HepG2 (cell line): ENCODE measurements at regions not wholly inside any gene's neighbourhood (a gene's known extent, or its start where the extent isn't known, plus 50 kb on each side); places are given as distances from the start of the nearest gene placed in this dataset.

Experiments used
- ATAC-seq: fragments of 200-7000 bp; cut with Tn5 transposase; 3 replicates; pipeline ENCODE4 v1.9.1; 2020; ENCODE audit warnings: mild to moderate bottlenecking, moderate library complexity
- BruUV-seq: library from RNA; stranded (reverse); fragments of 400-500 nt; replicated peaks from 2 replicates; lab custom pipeline; 2021; lab: Mats Ljungman, UMichigan
- CTCF ChIA-PET: fragments of 300-600 bp; formaldehyde crosslinking; extraction: SDS; loops from one replicate; lab custom pipeline; 2021; ENCODE audit warnings: low total read pairs, inconsistent platforms, low intra/inter-chr PET ratio; lab: Yijun Ruan, JAX
- POLR2A ChIA-PET: fragments of 350-600 bp; sonication (Branson Sonifier 250); formaldehyde crosslinking; loops from one replicate; lab custom pipeline; 2020; ENCODE audit warnings: antibody characterized with exemption, inconsistent platforms; lab: Yijun Ruan, JAX
- DNase-seq: peaks from one replicate; pipeline ENCODE4 v3.0.0-alpha.2; 2015; ENCODE audit warnings: low spot score
- FAIRE-seq: peaks from 3 replicates; lab custom pipeline; 2011; peaks lifted over from hg19 to GRCh38; lab: Jason Lieb, UNC
- H2AFZ ChIP-seq: one replicate; pipeline ENCODE4 v1.6.1; 2011; ENCODE audit warnings: low read length, inconsistent platforms
- H3K27ac ChIP-seq: fragments of 300-600 bp; 3 replicates; pipeline ENCODE4 v1.8.0; 2011; ENCODE audit warnings: mixed run types, mild to moderate bottlenecking, mixed read lengths, low read length, inconsistent platforms; ENCODE audit not compliant: insufficient read depth; ENCODE audit errors: extremely low read length
- H3K27me3 ChIP-seq, 2 experiments: fragments of 200-600 bp in 1 of 2; 2 replicates in 1 of 2; 3 replicates in 1 of 2; pipeline versions ENCODE4 v1.6.0 to v1.8.0; 2011; ENCODE audit warnings: low read length in 2 of 2, mild to moderate bottlenecking in 2 of 2, moderate library complexity in 2 of 2, inconsistent platforms in 1 of 2; ENCODE audit not compliant: insufficient read depth in 2 of 2, control insufficient read depth in 1 of 2
- H3K36me3 ChIP-seq, 2 experiments: fragments of 200-600 bp in 1 of 2; replicated peaks in 1 of 2; 2 replicates in 1 of 2; 3 replicates in 1 of 2; pipeline versions ENCODE4 v1.5.1 to v1.8.0; 2011; ENCODE audit warnings: low read length in 2 of 2, inconsistent platforms in 1 of 2; ENCODE audit not compliant: insufficient read depth in 2 of 2, control insufficient read depth in 1 of 2
- H3K4me1 ChIP-seq: 2 replicates; pipeline ENCODE4 v1.5.1; 2012; ENCODE audit warnings: low read length, inconsistent platforms; ENCODE audit not compliant: insufficient read depth
- H3K4me2 ChIP-seq: 2 replicates; pipeline ENCODE4 v1.6.0; 2011; ENCODE audit warnings: low read depth, low read length, inconsistent platforms
- H3K4me3 ChIP-seq, 3 experiments: fragments of 200-600 bp in 1 of 3; sonication (generic), shearing (Covaris generic) in 1 of 3; replicated peaks in 1 of 3; 2 replicates each; pipeline ENCODE4 v1.5.1; 2011 to 2016; ENCODE audit warnings: low read length in 3 of 3, inconsistent platforms in 2 of 3, low read depth in 2 of 3, mild to moderate bottlenecking in 2 of 3, control low read depth in 1 of 3, mixed read lengths in 1 of 3; ENCODE audit not compliant: insufficient read depth in 1 of 3
- H3K79me2 ChIP-seq: one replicate; pipeline ENCODE4 v1.6.1; 2011; ENCODE audit warnings: low read length, inconsistent platforms; ENCODE audit not compliant: insufficient read depth
- H3K9ac ChIP-seq: 2 replicates; pipeline ENCODE4 v1.6.0; 2011; ENCODE audit warnings: mild to moderate bottlenecking, low read depth, low read length, inconsistent platforms; ENCODE audit not compliant: insufficient read depth
- H3K9me3 ChIP-seq: 2 replicates; pipeline ENCODE4 v1.5.1; 2012; ENCODE audit warnings: mild to moderate bottlenecking, low read length
- H4K20me1 ChIP-seq: 2 replicates; pipeline ENCODE4 v1.6.0; 2011; ENCODE audit warnings: inconsistent platforms, mild to moderate bottlenecking, low read length, moderate library complexity; ENCODE audit not compliant: insufficient read depth
- CREB1 ChIP-seq, 2 experiments: fragments of 450-650 bp in 1 of 2; IDR thresholded peaks; 2 replicates each; pipeline ENCODE4 v1.6.1; 2016 to 2017; ENCODE audit warnings: control low read depth in 1 of 2, mild to moderate bottlenecking in 1 of 2, missing compliant biosample characterization in 1 of 2, missing genetic modification characterization in 1 of 2
- IRX3 ChIP-seq: sonication (generic); formaldehyde crosslinking; IDR thresholded peaks from 2 replicates; pipeline ENCODE4 v1.8.1; 2023; ENCODE audit warnings: mild to moderate bottlenecking, low read depth, missing genetic modification reagents, borderline replicate concordance
- KDM6A ChIP-seq: IDR thresholded peaks from 2 replicates; pipeline ENCODE4 v1.6.1; 2016; ENCODE audit warnings: low read depth
- SOX13 ChIP-seq, 3 experiments: fragments of 450-650 bp in 1 of 3; sonication (generic) in 1 of 3; formaldehyde crosslinking in 1 of 3; IDR thresholded peaks in 2 of 3; conservative IDR thresholded peaks in 1 of 3; 2 replicates each; pipeline versions ENCODE4 v1.5.0 to v1.6.1; 2016 to 2020; ENCODE audit warnings: antibody characterized with exemption in 1 of 3, mild to moderate bottlenecking in 1 of 3, missing compliant biosample characterization in 1 of 3, missing genetic modification reagents in 1 of 3, moderate library complexity in 1 of 3
- TCF12 ChIP-seq, 2 experiments: fragments of 450-650 bp in 1 of 2; sonication (generic) in 1 of 2; formaldehyde crosslinking in 1 of 2; IDR thresholded peaks; 2 replicates each; pipeline versions ENCODE4 v1.6.1 to v1.8.0; 2017 to 2022; ENCODE audit warnings: antibody characterized with exemption in 1 of 2, mild to moderate bottlenecking in 1 of 2, missing genetic modification reagents in 1 of 2, moderate library complexity in 1 of 2
- ZBED4 ChIP-seq: sonication (generic); formaldehyde crosslinking; IDR thresholded peaks from 2 replicates; pipeline ENCODE4 v1.4.0; 2020; ENCODE audit warnings: missing genetic modification reagents, borderline replicate concordance
- ZNF800 ChIP-seq: sonication (generic); formaldehyde crosslinking; IDR thresholded peaks from 2 replicates; pipeline ENCODE4 v1.4.0; 2020; ENCODE audit warnings: missing genetic modification reagents
- WGBS: methylation state at CpG from one replicate; pipeline ENCODE4 v1.1.6; 2017; ENCODE audit warnings: low lambda C conversion rate; 5-methylcytosine and 5-hydroxymethylcytosine counted together
- in situ Hi-C: cut with HindIII; loops from 2 replicates; pipeline ENCODE4 v1.10.0; 2017; ENCODE audit warnings: low pct_unique_long_range_greater_than_20kb; ENCODE audit not compliant: extremely low pct_ligation_motif_present
- intact Hi-C: fragments of 100-400 bp; cut with micrococcal nuclease; formaldehyde crosslinking; loops from one replicate; pipeline ENCODE4 v1.10.0; 2022; ENCODE audit not compliant: unreplicated experiment

- no peak for ATAC-seq
- 46% methylated on average over 1 of the region's 1 CpG for WGBS
- BruUV-seq = no TSS peak
Observed at GRCh38 chr1:121452484-121452883, 267.7 kb downstream of the SRGAP2C start.

More at GRCh38 chr1:121452484-121452883, 267.7 kb downstream of the SRGAP2C start:
- no peaks in the 10 kb centered on the region for H3K9me3 ChIP-seq
- POLR2A ChIA-PET = no interaction called here
- no peak for TF ChIP-seq SOX13 (IDR thresholded peaks at IDR 0.05)
- TF ChIP-seq SOX13 (CRISPR knock-in tag; conservative IDR thresholded peaks at IDR 0.05 in 1 of 2, IDR thresholded peaks at IDR 0.05 in 1 of 2) = no peak
- TF ChIP-seq CREB1 (IDR thresholded peaks at IDR 0.05) = no peak
- TF ChIP-seq CREB1 (CRISPR knock-in tag; IDR thresholded peaks at IDR 0.05) = no peak
- TF ChIP-seq ZNF800 (CRISPR knock-in tag) = no peak
- no peak for TF ChIP-seq ZBED4
- no peak for TF ChIP-seq TCF12 (IDR thresholded peaks at IDR 0.05)
- TF ChIP-seq TCF12 (CRISPR knock-in tag; IDR thresholded peaks at IDR 0.05) = no peak
- no peak for TF ChIP-seq IRX3 (CRISPR knock-in tag)
- no peak for TF ChIP-seq KDM6A (CRISPR knock-in tag)
- H3K27me3 ChIP-seq = peaks cover 0 to 1% of the 10 kb centered on the region in 2 experiments; a peak in 1 of 5 replicates
- CTCF ChIA-PET = no interaction called here
- H4K20me1 ChIP-seq = no peaks in the 10 kb centered on the region
- H3K4me2 ChIP-seq = no peak overlapping the region
- in situ Hi-C loops (no loop called here), intact Hi-C loops (no loop called here)
- H3K4me3 ChIP-seq = no peak overlapping the region
- no peaks in the 10 kb centered on the region for H3K79me2 ChIP-seq
- FAIRE-seq (no peak), DNase-seq (no peak)
- no peak overlapping the region for H3K27ac ChIP-seq
- no peaks in the 10 kb centered on the region for H3K36me3 ChIP-seq
- no peak overlapping the region for H3K9ac ChIP-seq
- H3K4me1 ChIP-seq = no peaks in the 10 kb centered on the region
- H2AFZ ChIP-seq = no peak overlapping the region
